Skin epidermis (tissue), 12 donors: ENCODE measurements at regions not wholly inside any gene's neighbourhood (a gene's known extent, or its start where the extent isn't known, plus 50 kb on each side); places are given as distances from the start of the nearest gene placed in this dataset.

Experiments used
- H3K27ac ChIP-seq, 21 experiments: fragments of 200-600 bp; sonication (generic) in 11 of 21; one replicate each; pipeline ENCODE4 v1.5.0; 2020; ENCODE audit warnings: mild to moderate bottlenecking in 3 of 21, inconsistent platforms in 2 of 21, moderate library complexity in 2 of 21
- H3K4me3 ChIP-seq, 7 experiments: fragments of 200-600 bp; sonication (generic) in 2 of 7; one replicate each; pipeline ENCODE4 v1.5.0; 2020; ENCODE audit warnings: inconsistent platforms in 2 of 7, mild to moderate bottlenecking in 2 of 7, moderate library complexity in 1 of 7

DNA sequence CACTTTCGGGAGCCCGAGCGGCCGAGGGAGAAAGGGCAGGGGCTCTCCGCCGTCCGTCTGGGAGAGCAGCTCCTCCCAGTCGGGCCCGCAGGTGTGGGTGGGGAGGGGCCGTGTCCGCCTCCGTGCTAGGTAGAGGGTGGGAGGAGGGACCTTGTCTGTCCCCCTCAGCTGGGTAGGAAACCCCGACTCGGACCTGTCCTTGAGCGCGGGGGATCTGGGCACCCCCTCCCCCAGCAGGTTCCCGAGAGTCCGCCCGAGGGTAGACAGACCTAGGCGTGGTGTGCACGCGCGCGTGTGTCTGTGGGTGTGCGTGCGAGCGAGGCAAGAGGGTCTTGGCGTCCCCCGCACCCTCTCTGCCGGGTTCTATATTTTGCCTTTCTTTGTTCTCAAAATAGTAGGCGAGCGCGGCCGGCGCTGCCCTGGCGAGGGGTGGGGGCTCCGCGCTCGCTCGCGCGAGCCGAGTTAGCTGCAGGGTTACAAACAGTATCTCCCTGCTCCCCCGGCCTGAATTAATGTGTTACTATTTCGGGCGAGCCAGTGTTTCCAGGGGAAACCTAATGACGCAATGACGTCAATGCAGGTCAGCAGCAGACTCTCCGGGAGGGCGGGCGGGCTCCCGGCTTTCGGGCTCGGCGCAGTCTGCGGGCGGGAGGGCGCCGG lies 73.9 kb upstream of the LEP start:
- Histone ChIP-seq H3K27ac (no peak overlapping the region), H3K4me3 (peak overlapping the region; percentile 14 to 42 (median 19))

DNA sequence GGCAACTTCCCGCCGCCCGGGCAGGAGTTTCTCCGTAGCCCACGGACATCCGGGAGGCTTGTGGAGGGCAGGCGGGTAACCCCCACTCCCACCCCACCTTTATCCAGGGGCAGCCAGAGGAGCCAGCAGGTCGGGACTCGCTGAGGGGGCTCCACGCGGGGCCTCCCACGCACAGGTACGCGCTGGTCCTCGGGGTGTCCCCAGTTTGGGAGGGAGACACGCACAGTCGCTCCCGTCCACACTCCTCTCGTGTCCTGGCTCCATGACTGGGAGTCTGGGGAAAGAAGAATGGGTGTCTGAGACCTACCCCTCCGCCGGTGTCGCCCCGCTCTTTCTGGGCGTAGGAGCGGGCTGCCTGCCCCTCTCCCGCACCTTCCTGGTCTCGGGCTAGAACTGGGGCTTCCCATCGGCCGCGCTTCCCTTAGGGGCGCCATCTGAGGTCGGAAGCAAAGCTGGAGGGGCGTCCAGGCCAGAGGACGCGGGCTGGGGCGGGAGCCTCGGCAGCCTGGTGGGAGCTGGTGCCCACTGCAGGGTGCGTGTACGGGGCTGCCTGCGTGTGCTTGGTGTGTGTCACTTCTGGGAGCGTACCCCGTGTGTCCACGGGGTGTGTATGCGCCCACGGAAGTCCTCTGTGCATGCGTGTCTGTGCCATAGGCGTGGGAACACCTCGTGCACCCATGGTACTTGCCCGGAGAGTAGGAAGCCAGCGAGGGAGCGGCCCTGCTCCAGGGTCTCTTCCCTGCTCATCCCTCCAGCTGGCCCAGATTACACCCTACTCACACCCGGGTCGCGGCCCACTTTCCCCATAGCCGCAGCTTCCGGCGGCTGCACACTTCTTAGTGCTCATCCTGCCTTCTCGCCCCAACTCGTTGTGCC lies 73.0 kb upstream of the LEP start:
- Histone ChIP-seq H3K27ac (no peak overlapping the region), H3K4me3 (peak overlapping the region in 6 of 7 experiments; percentile 15 to 42 (median 28))

DNA sequence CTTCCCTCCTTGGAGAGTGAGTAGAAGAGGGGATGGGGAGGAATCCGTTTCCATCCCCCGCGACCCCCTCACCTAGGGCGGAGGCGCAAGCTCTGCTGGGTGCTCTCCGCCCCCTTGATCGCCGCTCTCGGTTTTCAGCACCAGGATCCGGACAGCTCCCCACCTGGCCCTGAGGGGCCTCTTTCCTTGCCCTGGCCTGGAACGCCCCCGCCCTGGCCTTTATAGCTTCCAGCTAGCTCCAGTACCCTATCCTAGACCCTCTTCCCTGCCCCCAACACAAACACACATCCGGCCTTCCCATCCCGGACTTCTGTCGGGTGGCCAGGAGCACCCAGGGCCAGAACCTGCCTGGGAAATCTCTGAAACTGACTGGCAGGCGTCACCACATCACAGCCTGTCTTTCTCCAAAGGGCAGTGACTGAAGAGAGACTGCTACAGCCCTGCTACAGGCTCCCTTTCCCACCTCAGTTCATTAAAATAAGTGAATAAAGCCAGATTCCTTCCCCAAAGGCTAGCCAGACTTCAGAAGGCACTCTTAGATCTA lies 72.3 kb upstream of the LEP start:
- no peak overlapping the region for H3K27ac ChIP-seq
- H3K4me3 ChIP-seq: no peak overlapping the region

DNA sequence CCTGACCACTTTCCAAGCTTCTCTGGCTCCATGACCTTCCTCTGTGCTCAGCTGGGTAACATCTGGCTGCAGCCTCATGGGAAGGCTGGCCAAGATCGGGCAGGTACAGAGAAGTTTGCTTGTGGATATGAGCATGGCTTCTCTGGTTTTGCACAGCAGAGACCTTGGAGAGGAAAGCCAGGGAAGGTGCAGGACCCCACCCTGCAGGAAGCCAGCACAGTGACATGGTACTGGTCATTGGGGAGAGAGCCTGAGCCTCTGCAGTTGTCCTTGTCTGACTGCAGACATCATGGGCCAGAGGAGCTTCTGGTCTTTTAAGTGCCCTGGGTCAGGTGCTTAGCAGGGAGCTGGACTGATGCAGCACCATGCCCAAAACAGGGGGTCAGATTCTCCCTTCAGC lies 70.6 kb upstream of the LEP start:
- Histone ChIP-seq H3K4me3 (no peak overlapping the region), H3K27ac (no peak overlapping the region)

DNA sequence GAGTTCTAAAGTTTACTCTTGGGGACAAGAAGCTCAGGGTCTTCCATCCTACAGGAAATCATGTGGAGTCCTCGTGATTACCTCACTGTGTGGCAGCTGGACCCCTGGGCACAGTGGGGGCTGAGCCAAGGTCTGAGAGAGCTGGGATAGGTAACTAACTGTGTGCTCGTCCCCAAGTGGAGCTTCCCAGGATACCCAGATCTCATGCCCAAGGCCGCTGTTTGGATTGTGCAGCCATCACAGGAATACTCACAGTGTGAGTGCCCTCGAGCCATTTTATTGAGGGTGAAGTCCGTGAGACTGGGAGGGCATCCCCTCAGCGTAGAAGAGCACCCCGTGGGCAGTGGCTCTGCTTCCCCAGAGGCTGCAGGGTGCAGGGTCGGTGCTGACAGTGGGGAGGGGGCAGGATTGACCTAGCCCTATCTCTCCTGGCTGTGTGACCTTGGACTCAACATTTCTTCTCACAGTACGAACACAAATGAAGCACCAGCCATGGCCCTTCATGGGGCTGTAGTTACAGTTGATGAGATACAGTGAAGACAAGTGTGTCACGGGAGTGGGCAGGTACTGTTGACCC lies 69.6 kb upstream of the LEP start:
- H3K27ac ChIP-seq: no peak overlapping the region
- H3K4me3 ChIP-seq: no peak overlapping the region

DNA sequence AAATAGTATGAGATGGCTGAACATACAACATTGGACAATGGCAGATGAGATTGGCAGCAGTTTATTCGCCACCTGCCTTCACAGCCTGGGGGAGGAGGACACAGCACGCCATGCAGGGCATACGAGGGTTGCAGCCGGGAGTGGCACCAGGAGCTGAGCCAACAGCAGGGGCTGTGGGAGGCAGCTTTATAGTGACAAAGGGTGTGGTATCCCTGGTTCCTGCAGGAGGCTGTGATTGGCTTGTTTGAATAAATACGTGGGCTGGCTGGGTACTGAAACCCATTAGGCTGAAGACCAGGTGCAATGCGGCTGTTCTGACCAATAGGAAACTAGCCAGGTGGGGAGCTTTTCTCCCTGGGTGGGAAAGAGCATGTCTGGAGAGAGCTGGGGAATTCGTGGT lies 68.9 kb upstream of the LEP start:
- Histone ChIP-seq H3K27ac (no peak overlapping the region), H3K4me3 (no peak overlapping the region)

DNA sequence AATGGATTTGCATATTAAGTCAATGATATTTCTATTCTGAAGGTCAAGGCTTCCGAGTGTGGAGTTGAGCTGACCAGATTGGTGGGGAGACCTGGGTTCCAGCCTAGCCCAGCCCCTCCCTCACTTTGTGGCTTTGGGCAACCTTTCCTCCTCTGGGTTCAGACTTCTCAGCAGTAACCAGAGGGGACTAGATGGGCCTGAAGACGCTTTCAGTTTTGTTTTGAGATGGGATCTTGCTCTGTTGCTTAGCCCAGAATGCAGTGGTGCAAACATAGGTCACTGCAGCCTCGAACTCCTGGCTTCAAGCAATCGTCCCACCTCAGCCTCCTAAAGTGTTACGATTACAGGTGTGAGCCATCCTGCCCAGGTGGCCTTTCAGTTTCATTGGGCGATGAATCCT lies 68.1 kb upstream of the LEP start:
- Histone ChIP-seq H3K4me3 (no peak overlapping the region), H3K27ac (no peak overlapping the region)

DNA sequence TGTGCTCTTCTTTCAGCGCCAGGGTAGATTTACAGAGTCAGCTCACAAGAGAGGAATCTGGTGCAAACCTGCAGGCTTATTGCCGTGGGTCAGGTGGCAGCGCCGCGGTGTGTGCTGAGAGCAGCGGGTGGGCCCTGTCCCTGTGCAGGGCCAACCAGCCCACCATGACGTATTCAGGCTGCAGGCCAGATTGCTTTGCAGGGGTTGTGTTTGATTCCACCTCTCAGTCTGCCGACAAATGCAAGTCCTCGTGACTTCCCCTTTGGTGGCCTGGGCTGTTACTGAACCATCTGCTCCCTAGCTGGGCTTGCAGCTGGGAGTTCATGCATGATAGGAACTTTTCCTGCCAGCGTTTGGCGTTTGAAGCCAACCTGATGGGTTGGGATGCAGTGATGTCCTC lies 66.7 kb upstream of the LEP start:
- Histone ChIP-seq H3K4me3 (no peak overlapping the region), H3K27ac (no peak overlapping the region)

DNA sequence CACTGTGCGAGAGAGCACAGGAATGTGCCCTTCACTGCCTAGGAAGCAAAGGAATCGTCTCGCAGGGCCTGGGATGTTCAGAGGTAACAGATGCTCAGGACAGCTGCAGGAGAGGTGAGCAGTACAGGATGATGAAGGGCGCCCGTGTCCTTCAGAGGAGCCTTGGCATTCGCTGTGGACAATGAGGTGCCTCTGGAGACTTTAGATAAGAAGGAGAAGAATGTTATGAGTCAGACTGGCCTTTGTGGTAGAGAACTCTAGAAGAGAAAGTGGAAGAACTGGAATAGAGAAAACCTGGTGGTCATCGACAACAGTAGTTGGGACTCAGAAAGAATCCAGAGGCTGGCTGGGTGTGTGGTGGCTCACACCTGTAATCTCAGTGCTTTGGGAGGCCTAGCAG lies 64.4 kb upstream of the LEP start:
- Histone ChIP-seq H3K4me3 (no peak overlapping the region), H3K27ac (no peak overlapping the region)

DNA sequence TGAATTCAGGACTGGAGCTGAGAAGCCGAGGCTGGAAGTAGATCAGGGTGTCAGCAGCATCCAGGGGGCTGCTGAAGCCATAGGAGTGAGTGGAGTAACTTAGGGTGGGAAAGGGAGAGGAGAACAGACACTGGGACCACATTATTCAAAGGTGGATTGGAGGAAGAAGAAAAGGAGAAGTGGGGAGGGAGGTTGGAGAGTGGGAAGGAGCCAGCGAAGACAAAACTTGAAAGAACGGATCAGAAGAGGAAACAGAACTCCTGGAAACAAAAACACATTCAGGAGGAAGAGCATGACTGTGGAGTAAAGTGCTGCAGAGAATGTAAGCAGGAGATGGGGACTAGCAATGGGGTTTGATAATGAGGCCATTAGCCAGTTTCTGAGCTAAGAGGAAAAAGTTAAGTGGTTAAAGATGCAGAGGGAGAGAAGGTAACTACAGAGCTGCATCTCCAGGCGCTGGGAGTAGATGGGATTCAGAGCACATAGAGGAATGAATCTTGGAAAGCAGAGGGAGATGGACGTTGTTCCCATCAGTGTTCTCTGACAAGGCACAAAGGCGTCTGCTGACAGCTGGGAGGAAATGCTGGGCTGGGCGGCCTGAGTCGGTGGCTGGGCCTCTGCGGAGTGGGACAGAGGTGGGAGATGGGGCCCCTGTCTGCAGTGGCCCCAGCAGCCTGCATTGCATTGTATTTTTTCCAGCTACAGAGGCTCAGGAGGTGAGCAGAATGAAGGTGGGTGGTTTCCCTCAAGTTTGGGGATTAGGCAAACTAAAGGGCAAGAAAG lies 63.1 kb upstream of the LEP start:
- H3K27ac ChIP-seq: no peak overlapping the region
- H3K4me3 ChIP-seq: no peak overlapping the region

DNA sequence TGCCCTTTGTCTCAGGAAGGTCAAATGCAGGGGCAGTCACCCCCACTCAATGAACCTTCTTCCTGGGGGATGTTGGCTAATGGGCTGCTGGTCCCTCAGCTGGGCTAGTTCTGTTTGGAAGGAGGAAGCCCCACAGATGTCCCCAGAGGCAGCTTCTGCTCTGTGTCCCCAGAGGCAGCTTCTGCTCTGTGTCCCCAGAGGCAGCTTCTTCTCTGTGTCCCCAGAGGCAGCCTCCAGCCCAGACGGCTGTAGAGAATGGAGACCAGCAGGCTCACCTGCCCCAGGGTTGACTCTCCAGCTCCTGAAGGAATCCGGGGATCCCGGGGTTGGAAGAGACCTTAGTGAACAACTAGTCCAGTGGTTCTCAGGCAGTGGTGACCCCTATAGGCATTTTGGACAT lies 62.5 kb upstream of the LEP start:
- no peak overlapping the region for H3K4me3 ChIP-seq
- no peak overlapping the region for H3K27ac ChIP-seq

DNA sequence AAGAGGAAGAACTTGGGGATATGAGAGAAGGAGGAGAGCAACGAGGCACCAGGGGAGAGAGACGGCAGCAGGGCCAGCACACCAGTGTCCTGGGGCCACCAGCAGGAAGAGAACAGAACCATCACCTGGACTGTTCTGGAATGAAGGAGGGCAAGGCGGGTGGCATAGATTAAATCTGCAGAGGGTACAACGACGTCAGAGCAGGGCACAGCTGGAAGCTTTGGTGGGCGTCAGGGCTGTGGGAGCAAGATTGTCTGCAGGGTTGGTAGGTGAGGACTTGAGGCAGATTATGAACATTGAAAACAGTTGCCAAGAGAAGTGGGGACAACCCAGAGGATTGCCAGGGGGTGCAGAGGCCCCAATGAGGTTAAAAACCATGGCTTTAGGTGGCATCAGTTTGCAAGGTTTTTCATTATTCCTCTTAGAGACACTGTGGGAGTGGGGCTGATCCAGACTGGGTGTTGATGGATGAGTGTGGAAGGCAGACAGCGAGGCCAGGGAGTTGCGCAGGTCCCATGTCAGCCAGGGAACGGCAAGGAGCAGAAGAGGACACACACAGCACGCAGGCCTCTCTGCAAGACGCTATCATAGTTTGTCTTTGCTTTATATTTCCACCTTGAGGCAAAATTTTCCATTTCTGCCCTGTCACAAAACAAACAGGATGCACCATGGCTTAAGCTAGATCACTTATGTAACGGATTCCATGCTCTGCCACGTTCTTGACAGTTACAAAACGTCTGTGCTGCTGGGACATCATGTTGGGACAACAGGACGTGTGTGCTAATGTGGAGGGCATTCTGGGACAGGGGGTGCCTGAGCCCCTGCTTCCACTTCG lies 52.5 kb upstream of the LEP start:
- no peak overlapping the region for H3K27ac ChIP-seq
- no peak overlapping the region for H3K4me3 ChIP-seq

DNA sequence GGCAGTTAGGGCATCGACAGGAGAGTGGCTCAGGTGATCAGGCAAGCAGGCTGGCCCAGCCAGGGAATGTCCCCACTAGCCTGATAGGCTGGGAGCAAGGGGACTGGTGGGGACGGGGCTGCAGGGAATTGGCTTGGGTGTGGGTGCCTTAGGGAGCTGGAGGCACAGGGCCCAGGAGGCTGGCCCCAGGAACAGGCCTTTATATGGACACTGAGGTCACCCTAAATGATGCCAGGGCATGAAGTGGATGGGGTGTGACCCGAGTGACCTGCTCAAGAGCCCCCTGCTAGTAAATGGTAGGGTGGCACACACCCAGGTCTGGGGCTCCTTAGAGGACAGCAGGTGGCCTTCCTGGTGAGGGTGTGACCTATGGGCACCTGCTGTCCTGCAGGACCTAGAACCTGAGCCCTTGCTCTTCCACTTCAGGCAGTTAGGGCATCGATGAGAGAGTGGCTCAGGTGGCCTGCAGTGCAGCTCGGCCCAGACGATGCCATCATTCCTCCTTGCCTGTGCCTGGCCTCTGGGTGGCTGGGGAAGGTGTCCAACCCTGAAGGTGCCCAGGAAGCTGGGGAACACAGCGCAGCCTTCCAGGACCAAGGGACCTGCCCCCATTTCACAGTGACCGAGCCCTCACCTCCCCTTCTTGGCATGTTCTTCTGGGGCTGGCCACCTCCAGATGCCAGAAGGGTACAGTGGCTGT lies 51.7 kb upstream of the LEP start:
- H3K27ac ChIP-seq: no peak overlapping the region
- no peak overlapping the region for H3K4me3 ChIP-seq

DNA sequence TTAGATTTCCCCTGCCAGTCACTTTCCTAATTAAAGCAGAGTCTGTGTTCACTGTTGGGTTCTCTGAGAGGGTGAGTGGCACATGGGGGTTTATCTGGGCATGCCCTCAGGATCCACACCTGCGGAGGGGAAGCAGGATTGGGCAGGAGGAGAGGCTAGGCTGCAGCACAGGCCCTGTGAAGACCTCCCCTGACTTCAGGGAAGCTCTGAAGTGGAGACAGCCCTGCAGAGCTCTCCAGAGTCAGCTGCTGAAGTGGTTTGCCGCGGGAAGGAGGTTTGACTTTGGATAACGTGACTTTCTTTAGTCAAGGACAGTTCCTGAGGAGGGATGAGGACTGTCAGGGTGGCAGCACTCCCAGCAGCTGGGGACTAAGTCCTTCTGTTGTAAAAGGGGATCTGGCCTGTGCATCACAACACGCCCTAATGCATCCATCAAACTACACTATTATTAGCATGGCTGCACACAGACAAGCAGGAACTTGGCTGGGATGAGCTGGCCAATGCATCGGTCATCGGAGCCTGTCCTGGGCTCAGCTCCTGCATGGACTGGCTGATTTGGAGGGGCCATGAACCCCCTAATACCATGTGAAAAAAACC lies 50.9 kb upstream of the LEP start:
- Histone ChIP-seq H3K27ac (no peak overlapping the region), H3K4me3 (no peak overlapping the region)

DNA sequence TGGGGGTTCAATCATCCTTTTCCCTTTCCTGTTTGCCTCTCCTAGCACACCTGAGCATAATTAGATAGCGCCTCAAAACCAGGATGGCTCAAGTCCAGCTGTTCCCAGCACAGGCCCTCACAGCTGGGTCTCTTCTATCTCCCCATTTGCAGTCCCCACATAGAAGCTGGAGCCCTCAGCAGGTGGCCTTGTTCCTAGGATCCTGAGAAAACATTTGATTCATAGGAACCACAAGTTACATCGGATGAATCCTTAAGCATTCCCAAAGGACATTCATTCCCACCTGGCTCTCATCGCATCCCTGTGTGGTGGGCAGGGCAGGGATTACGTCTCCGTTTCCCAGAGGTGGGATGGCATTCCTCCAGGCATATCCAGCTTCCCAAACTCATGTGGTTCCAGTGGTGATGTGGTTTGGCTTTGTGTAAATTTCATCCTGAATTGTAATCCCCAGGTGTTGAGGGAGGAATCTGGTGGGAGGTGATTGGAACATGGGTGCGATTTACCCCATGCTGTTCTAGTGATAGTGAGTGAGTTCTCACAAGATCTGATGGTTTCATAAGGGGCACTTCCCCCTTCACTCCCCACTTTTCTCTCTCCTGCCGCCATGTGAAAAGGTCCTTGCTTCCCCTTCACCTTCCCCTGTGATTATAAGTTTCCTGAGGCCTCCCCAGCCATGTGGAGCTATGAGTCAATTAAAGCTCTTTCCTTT lies 49.8 kb upstream of the LEP start:
- no peak overlapping the region for H3K4me3 ChIP-seq
- no peak overlapping the region for H3K27ac ChIP-seq
